Calu3 (cell line): ENCODE measurements at regions not wholly inside any gene's neighbourhood (a gene's known extent, or its start where the extent isn't known, plus 50 kb on each side); places are given as distances from the start of the nearest gene placed in this dataset.
"Not testable (repeated sequence)": the region's sequence is repeated elsewhere in the genome, so short reads cannot be mapped to it uniquely, and the experiment has no call there.

Experiments
- BruUV-seq: library from RNA; stranded (reverse); fragments of 400-500 nt; replicated peaks from 2 replicates; lab custom pipeline; 2021; lab: Mats Ljungman, UMichigan
- CTCF ChIA-PET: fragments of 300-600 bp; sonication (Branson Sonifier 250); formaldehyde crosslinking; loops from one replicate; lab custom pipeline; 2022; ENCODE audit warnings: antibody characterized with exemption; lab: Charles Lee
- DNase-seq: peaks from one replicate; pipeline ENCODE4 v3.0.0; 2022
- H3K27ac Mint-ChIP-seq: one replicate; pipeline ENCODE4 v1.8.0; 2022; ENCODE audit warnings: mixed read lengths; ENCODE audit not compliant: unreplicated experiment
- H3K27me3 Mint-ChIP-seq: one replicate; pipeline ENCODE4 v1.8.0; 2022; ENCODE audit warnings: mixed read lengths; ENCODE audit not compliant: unreplicated experiment
- H3K36me3 Mint-ChIP-seq: one replicate; pipeline ENCODE4 v1.8.0; 2022; ENCODE audit warnings: mild to moderate bottlenecking, moderate library complexity, mixed read lengths; ENCODE audit not compliant: insufficient read depth, unreplicated experiment
- H3K4me1 Mint-ChIP-seq: one replicate; pipeline ENCODE4 v1.8.0; 2022; ENCODE audit warnings: mild to moderate bottlenecking, low read depth, mixed read lengths; ENCODE audit not compliant: unreplicated experiment
- H3K4me3 Mint-ChIP-seq: one replicate; pipeline ENCODE4 v1.8.0; 2022; ENCODE audit warnings: mild to moderate bottlenecking, low read depth, moderate library complexity, mixed read lengths; ENCODE audit not compliant: unreplicated experiment
- H3K9me3 Mint-ChIP-seq: one replicate; pipeline ENCODE4 v1.8.0; 2022; ENCODE audit warnings: low read depth, mixed read lengths; ENCODE audit not compliant: unreplicated experiment
- intact Hi-C: fragments of 100-400 bp; cut with micrococcal nuclease; formaldehyde crosslinking; loops from one replicate; pipeline ENCODE4 v1.10.0; 2022; ENCODE audit not compliant: unreplicated experiment
- TF ChIP-seq, protein P1 (sequence below): fragments of 200-600 bp; IDR thresholded peaks from one replicate; pipeline ENCODE4 v1.8.0; 2022; ENCODE audit warnings: antibody characterized with exemption; ENCODE audit not compliant: unreplicated experiment

- no peaks in the 10 kb centered on the region for H3K36me3 Mint-ChIP-seq
- H3K27ac Mint-ChIP-seq = no peak overlapping the region
- no peaks in the 10 kb centered on the region for H3K27me3 Mint-ChIP-seq
- no TSS peak for BruUV-seq
- TF ChIP-seq, protein P1, sequence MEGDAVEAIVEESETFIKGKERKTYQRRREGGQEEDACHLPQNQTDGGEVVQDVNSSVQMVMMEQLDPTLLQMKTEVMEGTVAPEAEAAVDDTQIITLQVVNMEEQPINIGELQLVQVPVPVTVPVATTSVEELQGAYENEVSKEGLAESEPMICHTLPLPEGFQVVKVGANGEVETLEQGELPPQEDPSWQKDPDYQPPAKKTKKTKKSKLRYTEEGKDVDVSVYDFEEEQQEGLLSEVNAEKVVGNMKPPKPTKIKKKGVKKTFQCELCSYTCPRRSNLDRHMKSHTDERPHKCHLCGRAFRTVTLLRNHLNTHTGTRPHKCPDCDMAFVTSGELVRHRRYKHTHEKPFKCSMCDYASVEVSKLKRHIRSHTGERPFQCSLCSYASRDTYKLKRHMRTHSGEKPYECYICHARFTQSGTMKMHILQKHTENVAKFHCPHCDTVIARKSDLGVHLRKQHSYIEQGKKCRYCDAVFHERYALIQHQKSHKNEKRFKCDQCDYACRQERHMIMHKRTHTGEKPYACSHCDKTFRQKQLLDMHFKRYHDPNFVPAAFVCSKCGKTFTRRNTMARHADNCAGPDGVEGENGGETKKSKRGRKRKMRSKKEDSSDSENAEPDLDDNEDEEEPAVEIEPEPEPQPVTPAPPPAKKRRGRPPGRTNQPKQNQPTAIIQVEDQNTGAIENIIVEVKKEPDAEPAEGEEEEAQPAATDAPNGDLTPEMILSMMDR = no peak
- H3K4me1 Mint-ChIP-seq = peaks cover 9% of the 10 kb centered on the region
- H3K4me3 Mint-ChIP-seq = no peak overlapping the region
- DNase-seq = no peak
- intact Hi-C loops = loop anchor here (1.0 to 10.0 kb wide), 5 partner anchors 101 to 1044 kb away; partner anchors contain the start of gene CITED2
- no peaks in the 10 kb centered on the region for H3K9me3 Mint-ChIP-seq
- CTCF ChIA-PET = interaction anchor here (1.1 kb wide), 1 partner anchor 507 kb away, joined by 3 read pairs; the partner anchor contains the start of gene CITED2
Measured at GRCh38 chr6:139881236-139881635, 506.8 kb upstream of the CITED2 start.

GRCh38 chr6:139879823-139880356, 505.4 kb upstream of the CITED2 start:
- Mint-ChIP-seq H3K27me3 (no peaks in the 10 kb centered on the region), H3K27ac (no peak overlapping the region), H3K4me1 (peaks cover 9% of the 10 kb centered on the region), H3K36me3 (no peaks in the 10 kb centered on the region), H3K4me3 (no peak overlapping the region), H3K9me3 (no peaks in the 10 kb centered on the region)
- TF ChIP-seq, protein P1 = no peak
- intact Hi-C loops = loop anchor here (5.0 to 10.0 kb wide), 4 partner anchors 102 to 1045 kb away; partner anchors contain the start of gene CITED2
- BruUV-seq = no TSS peak
- CTCF ChIA-PET = no interaction called here
- no peak for DNase-seq

- H3K27ac Mint-ChIP-seq, H3K4me3 Mint-ChIP-seq, H3K36me3 Mint-ChIP-seq, H3K27me3 Mint-ChIP-seq, BruUV-seq, DNase-seq, H3K4me1 Mint-ChIP-seq, H3K9me3 Mint-ChIP-seq, intact Hi-C loops: not testable (repeated sequence)
- CTCF ChIA-PET = interaction anchor here (0.7 kb wide), 1 partner anchor 72 kb away, joined by 3 read pairs; no protein-coding TSS in a partner anchor
Measured at GRCh38 chr6:139879241-139879640, 504.8 kb upstream of the CITED2 start.

DNA sequence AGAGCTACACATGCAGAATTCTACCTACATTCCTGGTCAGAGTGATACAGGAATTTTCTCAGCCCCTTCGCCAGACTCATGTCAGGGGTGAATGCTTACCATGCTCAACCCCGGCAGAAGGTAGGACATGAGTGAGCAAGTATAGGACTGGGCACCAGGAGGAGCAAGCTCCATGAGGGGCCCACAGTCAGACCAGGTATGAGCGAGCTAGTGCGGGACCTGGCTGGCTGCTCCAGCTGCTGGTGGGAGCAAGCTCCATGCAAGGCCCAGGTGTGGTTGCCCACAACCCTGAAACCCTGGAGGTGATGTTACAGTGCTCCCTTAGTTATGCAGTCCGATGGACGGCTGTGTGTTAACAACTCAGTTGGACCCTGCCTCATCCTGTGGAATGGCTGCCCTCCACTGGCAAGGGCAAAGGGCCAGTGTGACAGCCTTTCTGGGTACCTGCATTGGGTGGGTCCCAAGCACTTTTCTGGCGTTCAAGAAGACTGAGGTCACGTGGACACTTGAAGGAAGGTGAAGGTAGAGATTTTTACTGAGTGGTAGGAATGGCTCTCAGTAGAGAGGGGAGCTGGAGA, 503.5 kb upstream of the CITED2 start:
- H3K36me3 Mint-ChIP-seq = no peaks in the 10 kb centered on the region
- intact Hi-C loops = no loop called here
- CTCF ChIA-PET = no interaction called here
- no peaks in the 10 kb centered on the region for H3K9me3 Mint-ChIP-seq
- BruUV-seq = no TSS peak
- DNase-seq = no peak
- no peak overlapping the region for H3K27ac Mint-ChIP-seq
- TF ChIP-seq, protein P1 = no peak
- no peaks in the 10 kb centered on the region for H3K27me3 Mint-ChIP-seq
- no peak overlapping the region for H3K4me3 Mint-ChIP-seq
- peaks cover 2% of the 10 kb centered on the region for H3K4me1 Mint-ChIP-seq

DNA sequence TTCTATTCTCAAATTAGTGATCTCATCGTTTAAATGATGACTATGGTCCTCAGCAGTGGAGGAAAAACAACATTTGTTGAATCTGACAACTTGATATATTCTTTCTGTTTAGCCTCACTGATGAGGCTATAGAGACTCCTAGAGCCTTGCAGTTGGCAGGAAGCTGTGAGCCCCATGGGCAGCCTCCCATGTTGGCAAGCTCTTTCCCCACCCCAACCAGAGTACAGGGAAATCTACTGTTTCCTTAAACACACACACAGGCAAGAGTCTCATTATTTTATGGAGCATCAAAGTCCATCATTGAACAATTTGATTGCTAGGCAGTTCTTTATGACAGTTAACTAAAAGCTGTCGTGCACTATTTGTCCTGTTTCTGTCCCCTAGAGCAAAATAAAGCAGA, 498.2 kb upstream of the CITED2 start:
- Mint-ChIP-seq H3K36me3 (no peaks in the 10 kb centered on the region), H3K27ac (no peak overlapping the region), H3K4me3 (no peak overlapping the region), H3K27me3 (no peaks in the 10 kb centered on the region), H3K9me3 (no peaks in the 10 kb centered on the region), H3K4me1 (peaks cover 8% of the 10 kb centered on the region)
- TF ChIP-seq, protein P1 = no peak
- intact Hi-C loops = no loop called here
- CTCF ChIA-PET = no interaction called here
- no TSS peak for BruUV-seq
- no peak for DNase-seq
